ENCODE measurements at regions not wholly inside any gene's neighbourhood (a gene's known extent, or its start where the extent isn't known, plus 50 kb on each side); places are given as distances from the start of the nearest gene placed in this dataset.
"Not testable (repeated sequence)": the region's sequence is repeated elsewhere in the genome, so short reads cannot be mapped to it uniquely, and the experiment has no call there.

- TF ChIP-seq, protein P1, sequence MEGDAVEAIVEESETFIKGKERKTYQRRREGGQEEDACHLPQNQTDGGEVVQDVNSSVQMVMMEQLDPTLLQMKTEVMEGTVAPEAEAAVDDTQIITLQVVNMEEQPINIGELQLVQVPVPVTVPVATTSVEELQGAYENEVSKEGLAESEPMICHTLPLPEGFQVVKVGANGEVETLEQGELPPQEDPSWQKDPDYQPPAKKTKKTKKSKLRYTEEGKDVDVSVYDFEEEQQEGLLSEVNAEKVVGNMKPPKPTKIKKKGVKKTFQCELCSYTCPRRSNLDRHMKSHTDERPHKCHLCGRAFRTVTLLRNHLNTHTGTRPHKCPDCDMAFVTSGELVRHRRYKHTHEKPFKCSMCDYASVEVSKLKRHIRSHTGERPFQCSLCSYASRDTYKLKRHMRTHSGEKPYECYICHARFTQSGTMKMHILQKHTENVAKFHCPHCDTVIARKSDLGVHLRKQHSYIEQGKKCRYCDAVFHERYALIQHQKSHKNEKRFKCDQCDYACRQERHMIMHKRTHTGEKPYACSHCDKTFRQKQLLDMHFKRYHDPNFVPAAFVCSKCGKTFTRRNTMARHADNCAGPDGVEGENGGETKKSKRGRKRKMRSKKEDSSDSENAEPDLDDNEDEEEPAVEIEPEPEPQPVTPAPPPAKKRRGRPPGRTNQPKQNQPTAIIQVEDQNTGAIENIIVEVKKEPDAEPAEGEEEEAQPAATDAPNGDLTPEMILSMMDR (IDR thresholded peaks at IDR 0.05; ENCODE audit: insufficient read depth, low read length, poor library complexity, severe bottlenecking), result not testable (repeated sequence)
- not testable (repeated sequence) for TF ChIP-seq EZH2phosphoT487 (conservative IDR thresholded peaks at IDR 0.05; ENCODE audit: low read length)
Observed at GRCh38 chr4:56132188-56132587, 183.4 kb downstream of the CEP135 start.
